Esophagus squamous epithelium (tissue), 5 donors: ENCODE measurements at regions not wholly inside any gene's neighbourhood (a gene's known extent, or its start where the extent isn't known, plus 50 kb on each side); places are given as distances from the start of the nearest gene placed in this dataset.

Experiments
- DNase-seq: peaks from one replicate; lab custom pipeline; 2025; lab: John Stamatoyannopoulos, UW
- H3K27ac ChIP-seq, 4 donors: fragments of 200-600 bp; sonication (generic); one replicate each; pipeline ENCODE4 v1.5.1; 2016 to 2019; ENCODE audit warnings: mild to moderate bottlenecking in 1 of 4
- H3K27me3 ChIP-seq, 4 donors: fragments of 200-600 bp; sonication (generic); 1 replicate in 3 of 4; 2 replicates in 1 of 4; pipeline versions ENCODE4 v1.5.1 to v1.6.0; 2017 to 2021; ENCODE audit warnings: antibody characterized with exemption in 1 of 4
- H3K36me3 ChIP-seq, 3 donors: fragments of 200-600 bp; sonication (generic); one replicate each; pipeline ENCODE4 v1.5.1; 2016 to 2019
- H3K4me1 ChIP-seq, 3 donors: fragments of 200-600 bp; sonication (generic); one replicate each; pipeline ENCODE4 v1.5.1; 2017 to 2019
- H3K4me3 ChIP-seq, 4 donors: fragments of 200-600 bp; sonication (generic); 1 replicate in 3 of 4; 2 replicates in 1 of 4; pipeline ENCODE4 v1.5.1; 2016 to 2019; ENCODE audit warnings: mild to moderate bottlenecking in 2 of 4, moderate library complexity in 1 of 4
- H3K9me3 ChIP-seq, 3 donors: fragments of 200-600 bp; sonication (generic); one replicate each; pipeline ENCODE4 v1.5.1; 2016 to 2019
- CTCF ChIP-seq, 6 experiments: fragments of 450-650 bp in 4 of 6; fragments of 200-600 bp in 2 of 6; sonication (generic) in 2 of 6; IDR thresholded peaks; one replicate each; pipeline ENCODE4 v1.5.1; 2016 to 2019; ENCODE audit warnings: antibody characterized with exemption in 6 of 6, mild to moderate bottlenecking in 4 of 6, moderate library complexity in 4 of 6
- POLR2A ChIP-seq, 4 donors: fragments of 450-650 bp; IDR thresholded peaks; one replicate each; pipeline ENCODE4 v1.6.1; 2017; ENCODE audit warnings: antibody characterized with exemption in 4 of 4, mild to moderate bottlenecking in 4 of 4, moderate library complexity in 3 of 4
- WGBS, 2 donors: methylation state at CpG; one replicate each; pipeline ENCODE4 v1.1.5; 2018; 5-methylcytosine and 5-hydroxymethylcytosine counted together
- intact Hi-C: fragments of 100-400 bp; cut with DNase I; formaldehyde crosslinking; loops from one replicate; pipeline ENCODE4 v1.15.0; 2022
- donor health status: DM: yes; HTN: yes; CAD: no.

GRCh38 chr6:19312241-19312978 is 524.8 kb upstream of the ID4 start:
- 40 to 45% methylated on average over 5 of the region's 5 CpGs for WGBS, 2 donors
- no peak for DNase-seq
- no peaks in the 10 kb centered on the region for H3K27me3 ChIP-seq
- TF ChIP-seq POLR2A (IDR thresholded peaks at IDR 0.05) (no peak), CTCF (IDR thresholded peaks at IDR 0.05) (no peak)
- no peaks in the 10 kb centered on the region for H3K4me1 ChIP-seq
- H3K4me3 ChIP-seq: no peak overlapping the region
- no peak overlapping the region for H3K27ac ChIP-seq
- intact Hi-C loops: no loop called here
- H3K9me3 ChIP-seq: no peaks in the 10 kb centered on the region
- H3K36me3 ChIP-seq: no peaks in the 10 kb centered on the region

- intact Hi-C loops: no loop called here
- Histone ChIP-seq H3K9me3 (no peaks in the 10 kb centered on the region), H3K4me1 (peaks cover 0 to 7% (median 0%) of the 10 kb centered on the region in 3 donors), H3K27me3 (no peaks in the 10 kb centered on the region), H3K4me3 (no peak overlapping the region), H3K27ac (no peak overlapping the region), H3K36me3 (no peaks in the 10 kb centered on the region)
- no peak for DNase-seq
- TF ChIP-seq CTCF (IDR thresholded peaks at IDR 0.05): no peak
- no peak for TF ChIP-seq POLR2A (IDR thresholded peaks at IDR 0.05)
- WGBS, 2 donors: 34 to 51% methylated on average over 3 of the region's 3 CpGs
Measured at GRCh38 chr6:19317431-19317986, 519.7 kb upstream of the ID4 start.

- no peaks in the 10 kb centered on the region for H3K27me3 ChIP-seq
- H3K9me3 ChIP-seq: no peaks in the 10 kb centered on the region
- no peaks in the 10 kb centered on the region for H3K36me3 ChIP-seq
- H3K27ac ChIP-seq: no peak overlapping the region
- intact Hi-C loops: no loop called here
- TF ChIP-seq CTCF (IDR thresholded peaks at IDR 0.05) (no peak), POLR2A (IDR thresholded peaks at IDR 0.05) (no peak)
- peaks cover 0 to 7% (median 0%) of the 10 kb centered on the region in 3 donors for H3K4me1 ChIP-seq
- WGBS, 2 donors: 100% methylated on average over 1 of the region's 1 CpG
- DNase-seq: no peak
- H3K4me3 ChIP-seq: no peak overlapping the region
Measured at GRCh38 chr6:19319005-19319404, 518.2 kb upstream of the ID4 start.

GRCh38 chr6:19320111-19320581 is 517.0 kb upstream of the ID4 start:
- WGBS, 2 donors: 10 to 17% methylated on average over 3 of the region's 3 CpGs
- H3K27me3 ChIP-seq: no peaks in the 10 kb centered on the region
- H3K4me3 ChIP-seq: no peak overlapping the region
- DNase-seq: no peak
- no peaks in the 10 kb centered on the region for H3K9me3 ChIP-seq
- intact Hi-C loops: no loop called here
- H3K4me1 ChIP-seq: peaks cover 0 to 7% (median 0%) of the 10 kb centered on the region in 3 donors
- no peaks in the 10 kb centered on the region for H3K36me3 ChIP-seq
- H3K27ac ChIP-seq: peak overlapping the region in 1 of 4 donors; percentile 38
- TF ChIP-seq POLR2A (IDR thresholded peaks at IDR 0.05) (no peak), CTCF (IDR thresholded peaks at IDR 0.05) (no peak)
